ENCODE measurements at regions not wholly inside any gene's neighbourhood (a gene's known extent, or its start where the extent isn't known, plus 50 kb on each side); places are given as distances from the start of the nearest gene placed in this dataset.

DNA sequence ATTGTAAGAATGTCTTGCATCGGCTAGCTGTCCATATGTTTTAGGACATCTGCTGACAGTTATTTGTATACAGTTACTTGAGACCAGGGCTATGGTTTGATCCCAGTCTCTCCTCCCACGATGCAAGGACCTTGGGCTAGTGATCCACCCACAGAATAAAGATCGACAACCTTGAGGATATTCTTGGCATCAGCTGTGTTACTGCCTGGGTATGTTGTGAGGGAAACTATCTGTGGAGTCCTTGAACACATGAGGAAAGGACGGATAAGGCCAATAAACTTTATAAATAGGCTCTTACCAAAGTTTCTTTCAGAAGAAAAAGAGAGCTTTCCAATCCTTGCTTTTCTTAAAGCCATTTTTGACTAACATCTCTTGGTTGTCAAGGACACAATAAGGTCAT, 70.8 kb upstream of the HEY2 start:
- H3K4me3 ChIP-seq (ENCODE audit: low read length) = no peak overlapping the region

DNA sequence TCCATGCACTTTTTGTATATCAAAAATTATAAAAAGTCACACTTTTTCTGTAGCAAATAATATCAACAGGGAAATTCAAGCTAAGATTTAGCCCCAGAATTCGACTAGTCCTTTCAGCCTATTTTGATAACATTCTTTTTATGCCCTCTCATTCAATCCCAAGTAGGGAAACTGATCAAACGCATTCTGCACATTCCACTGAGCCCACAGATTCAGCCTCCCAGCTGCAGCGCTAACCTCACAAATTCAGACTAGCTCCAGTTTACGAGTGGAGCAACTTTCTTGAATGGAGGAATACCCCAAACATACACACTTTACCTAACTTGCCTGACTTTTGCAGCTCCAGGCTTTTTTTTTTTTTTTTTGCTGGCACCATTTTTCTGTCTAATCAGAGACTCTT, 70.3 kb upstream of the HEY2 start:
- DNase-seq (ENCODE audit: low read depth) = no peak
- H3K4me3 ChIP-seq (ENCODE audit: low read length) = no peak overlapping the region
- TF ChIP-seq, protein P1, sequence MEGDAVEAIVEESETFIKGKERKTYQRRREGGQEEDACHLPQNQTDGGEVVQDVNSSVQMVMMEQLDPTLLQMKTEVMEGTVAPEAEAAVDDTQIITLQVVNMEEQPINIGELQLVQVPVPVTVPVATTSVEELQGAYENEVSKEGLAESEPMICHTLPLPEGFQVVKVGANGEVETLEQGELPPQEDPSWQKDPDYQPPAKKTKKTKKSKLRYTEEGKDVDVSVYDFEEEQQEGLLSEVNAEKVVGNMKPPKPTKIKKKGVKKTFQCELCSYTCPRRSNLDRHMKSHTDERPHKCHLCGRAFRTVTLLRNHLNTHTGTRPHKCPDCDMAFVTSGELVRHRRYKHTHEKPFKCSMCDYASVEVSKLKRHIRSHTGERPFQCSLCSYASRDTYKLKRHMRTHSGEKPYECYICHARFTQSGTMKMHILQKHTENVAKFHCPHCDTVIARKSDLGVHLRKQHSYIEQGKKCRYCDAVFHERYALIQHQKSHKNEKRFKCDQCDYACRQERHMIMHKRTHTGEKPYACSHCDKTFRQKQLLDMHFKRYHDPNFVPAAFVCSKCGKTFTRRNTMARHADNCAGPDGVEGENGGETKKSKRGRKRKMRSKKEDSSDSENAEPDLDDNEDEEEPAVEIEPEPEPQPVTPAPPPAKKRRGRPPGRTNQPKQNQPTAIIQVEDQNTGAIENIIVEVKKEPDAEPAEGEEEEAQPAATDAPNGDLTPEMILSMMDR (conservative IDR thresholded peaks at IDR 0.05; ENCODE audit: low read length) = no peak

More for the DNA sequence above, 70.8 kb upstream of the HEY2 start:
- TF ChIP-seq, protein P1 (conservative IDR thresholded peaks at IDR 0.05; ENCODE audit: low read length) = no peak
- DNase-seq (ENCODE audit: low read depth) = no peak

DNA sequence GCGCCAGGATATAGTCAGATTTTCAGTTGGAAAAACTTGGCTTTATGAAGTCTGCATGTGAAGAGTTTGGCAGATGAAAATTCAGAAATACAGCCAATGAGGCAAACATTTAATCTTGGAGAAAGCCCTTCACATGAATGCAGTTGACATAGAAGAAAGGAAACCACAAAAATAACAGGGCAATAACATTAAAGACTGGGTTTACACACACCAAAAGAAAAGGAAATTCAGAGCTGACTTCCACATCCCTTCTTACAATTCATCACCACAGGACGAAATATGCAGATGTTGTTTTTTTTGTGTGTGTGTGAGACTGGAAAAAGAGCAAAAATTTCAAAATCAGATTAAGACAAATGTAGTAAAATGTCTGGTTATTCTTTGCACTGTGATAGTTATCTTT, 69.8 kb upstream of the HEY2 start:
- no peak for DNase-seq (ENCODE audit: low read depth)
- H3K4me3 ChIP-seq (ENCODE audit: low read length) = no peak overlapping the region
- TF ChIP-seq, protein P1 (conservative IDR thresholded peaks at IDR 0.05; ENCODE audit: low read length) = no peak

DNA sequence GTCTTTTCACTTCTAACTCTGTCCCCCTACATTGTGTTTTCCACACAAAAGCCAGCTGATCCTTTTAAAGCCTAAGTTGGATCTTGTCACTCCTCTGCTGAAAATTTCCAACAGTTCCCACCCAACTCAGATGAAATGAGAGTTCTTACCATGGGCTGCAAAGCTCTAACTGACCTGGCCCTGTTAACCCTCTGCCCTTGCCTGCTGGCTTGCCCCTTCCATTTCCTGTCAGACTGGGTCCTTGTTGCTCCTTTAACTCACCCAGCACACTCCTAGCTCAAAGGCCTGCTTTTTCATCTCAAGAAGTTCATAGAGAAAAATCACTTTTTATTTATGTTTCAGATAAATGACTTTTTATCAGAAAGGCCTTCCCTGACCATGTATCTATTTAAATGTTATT, 66.5 kb upstream of the HEY2 start:
- TF ChIP-seq, protein P1 (conservative IDR thresholded peaks at IDR 0.05; ENCODE audit: low read length) = no peak
- no peak for DNase-seq (ENCODE audit: low read depth)
- no peak overlapping the region for H3K4me3 ChIP-seq (ENCODE audit: low read length)

DNA sequence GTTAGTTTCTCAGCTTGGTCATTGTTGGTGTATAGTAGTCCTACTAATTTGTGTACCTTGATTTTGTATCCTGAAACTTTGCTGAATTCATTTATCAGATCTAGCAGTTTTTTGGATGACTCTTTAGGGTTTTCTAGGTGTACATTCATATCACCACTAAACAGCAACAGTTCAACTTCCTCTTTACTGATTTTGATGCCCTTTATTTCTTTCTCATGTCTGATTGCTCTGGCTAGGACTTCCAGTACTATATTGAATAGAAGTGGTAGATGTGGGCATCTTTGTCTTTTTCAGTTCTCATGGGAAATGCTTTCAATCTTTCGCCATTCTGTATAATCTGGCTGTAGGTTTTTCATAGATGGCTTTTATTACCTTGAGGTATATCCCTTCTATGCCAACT, 61.3 kb upstream of the HEY2 start:
- TF ChIP-seq, protein P1 (conservative IDR thresholded peaks at IDR 0.05; ENCODE audit: low read length) = no peak
- DNase-seq (ENCODE audit: low read depth) = no peak
- no peak overlapping the region for H3K4me3 ChIP-seq (ENCODE audit: low read length)

DNA sequence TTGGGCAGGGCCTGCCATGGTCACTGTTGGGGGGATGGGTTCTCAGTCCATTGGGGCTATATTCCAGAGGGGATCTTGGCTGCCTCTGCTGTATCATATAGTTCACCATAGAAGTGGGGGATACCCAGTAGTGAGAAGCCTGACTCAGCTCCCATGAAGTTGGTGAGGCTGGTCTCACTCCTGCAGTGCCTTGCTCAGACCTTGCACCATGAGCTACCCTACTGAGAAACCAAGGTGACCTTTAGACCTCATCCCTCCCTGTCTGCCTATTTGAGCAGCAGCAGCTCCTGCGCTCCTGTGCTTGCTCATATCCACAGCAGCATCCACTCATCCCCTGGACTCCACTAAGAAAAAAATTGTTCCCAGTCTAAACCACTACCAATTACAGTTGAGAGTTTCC, 56.0 kb upstream of the HEY2 start:
- no peak for DNase-seq (ENCODE audit: low read depth)
- TF ChIP-seq, protein P1 (conservative IDR thresholded peaks at IDR 0.05; ENCODE audit: low read length) = no peak
- no peak overlapping the region for H3K4me3 ChIP-seq (ENCODE audit: low read length)

DNA sequence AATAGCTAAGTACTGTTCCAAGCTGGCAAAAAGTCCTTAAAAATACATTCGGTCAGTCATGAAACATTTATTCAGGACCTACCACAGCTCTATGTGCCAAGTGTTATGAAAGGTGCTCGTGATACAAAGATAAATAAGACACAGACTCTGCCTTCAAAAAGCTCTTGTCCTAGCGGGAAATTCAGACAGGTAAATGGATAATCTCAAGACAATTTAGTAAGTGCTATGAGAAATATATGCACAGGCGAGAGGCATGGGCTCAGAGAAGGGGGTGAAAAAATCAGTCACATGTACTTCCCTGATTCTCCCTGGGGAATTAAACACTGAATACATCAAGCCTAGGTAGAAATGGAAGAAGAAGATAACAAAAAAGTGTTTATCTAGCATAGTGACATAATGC, 49.8 kb upstream of the HEY2 start:
- TF ChIP-seq, protein P1 (conservative IDR thresholded peaks at IDR 0.05; ENCODE audit: low read length) = no peak
- no peak for DNase-seq (ENCODE audit: low read depth)
- no peak overlapping the region for H3K4me3 ChIP-seq (ENCODE audit: low read length)
